Endothelial cell of umbilical vein (primary cell): ENCODE measurements at regions not wholly inside any gene's neighbourhood (a gene's known extent, or its start where the extent isn't known, plus 50 kb on each side); places are given as distances from the start of the nearest gene placed in this dataset.

Experiments
- BruUV-seq: library from RNA; stranded (reverse); fragments of 400-500 nt; replicated peaks from 2 replicates; lab custom pipeline; 2021; lab: Mats Ljungman, UMichigan
- CTCF ChIA-PET: fragments of 300-600, 350-600 bp; sonication (Branson Sonifier 250); formaldehyde crosslinking; loops from one replicate; lab custom pipeline; 2021; ENCODE audit warnings: antibody characterized with exemption, inconsistent platforms; lab: Charles Lee
- POLR2A ChIA-PET: fragments of 300-600, 350-600 bp; sonication (Branson Sonifier 250); formaldehyde crosslinking; loops from one replicate; lab custom pipeline; 2021; ENCODE audit warnings: antibody characterized with exemption, inconsistent platforms; lab: Charles Lee
- DNase-seq: peaks from one replicate; pipeline ENCODE4 v3.0.0-alpha.2; 2011; ENCODE audit warnings: low read depth, low spot score
- FAIRE-seq: peaks from 2 replicates; lab custom pipeline; 2011; peaks lifted over from hg19 to GRCh38; lab: Jason Lieb, UNC
- H2AFZ ChIP-seq: 2 replicates; pipeline ENCODE4 v1.6.0; 2012; ENCODE audit warnings: low read depth, low read length, control low read depth, inconsistent platforms
- H3K27ac ChIP-seq: 2 replicates; pipeline ENCODE4 v1.5.1; 2011; ENCODE audit warnings: low read depth, mild to moderate bottlenecking, control low read depth, low read length, moderate library complexity; ENCODE audit not compliant: insufficient read depth
- H3K27me3 ChIP-seq, 2 experiments: 2 replicates each; pipeline versions ENCODE4 v1.6.0 to v1.6.1; 2011; ENCODE audit warnings: low read length in 2 of 2, mixed read lengths in 1 of 2; ENCODE audit not compliant: control insufficient read depth in 2 of 2, insufficient read depth in 2 of 2
- H3K36me3 ChIP-seq, 2 experiments: 2 replicates in 1 of 2; 3 replicates in 1 of 2; pipeline ENCODE4 v1.5.1; 2011; ENCODE audit warnings: low read length in 2 of 2, mild to moderate bottlenecking in 1 of 2, moderate library complexity in 1 of 2; ENCODE audit not compliant: control insufficient read depth in 2 of 2, insufficient read depth in 2 of 2; ENCODE audit errors: extremely low read depth in 1 of 2
- H3K4me1 ChIP-seq: 3 replicates; pipeline ENCODE4 v1.5.1; 2011; ENCODE audit warnings: mild to moderate bottlenecking, low read length; ENCODE audit not compliant: control insufficient read depth, insufficient read depth; ENCODE audit errors: extremely low read depth
- H3K4me2 ChIP-seq: 2 replicates; pipeline ENCODE4 v1.6.1; 2011; ENCODE audit warnings: low read length, control low read depth, mixed read lengths; ENCODE audit not compliant: insufficient read depth
- H3K4me3 ChIP-seq, 3 experiments: fragments of 200-600 bp in 1 of 3; sonication (generic), shearing (Covaris generic) in 1 of 3; replicated peaks in 1 of 3; 2 replicates each; pipeline ENCODE4 v1.5.1; 2011 to 2016; ENCODE audit warnings: control low read depth in 3 of 3, low read length in 3 of 3, mild to moderate bottlenecking in 2 of 3, inconsistent platforms in 1 of 3, low read depth in 1 of 3, moderate library complexity in 1 of 3; ENCODE audit not compliant: insufficient read depth in 1 of 3
- H3K79me2 ChIP-seq: 2 replicates; pipeline ENCODE4 v1.6.0; 2012; ENCODE audit warnings: low read length, inconsistent platforms; ENCODE audit not compliant: control insufficient read depth, insufficient read depth
- H3K9ac ChIP-seq: replicated peaks from 2 replicates; pipeline ENCODE3; 2011; ENCODE audit warnings: low read length, control low read depth; ENCODE audit not compliant: insufficient read depth; ENCODE audit errors: extremely low read depth
- H3K9me1 ChIP-seq: replicated peaks from 3 replicates; pipeline ENCODE4 v1.6.0; 2011; ENCODE audit warnings: mild to moderate bottlenecking, low read length; ENCODE audit not compliant: control insufficient read depth, insufficient read depth; ENCODE audit errors: extremely low read depth
- H3K9me3 ChIP-seq: replicated peaks from 2 replicates; pipeline ENCODE4 v1.5.1; 2012; ENCODE audit warnings: low read length, inconsistent platforms; ENCODE audit not compliant: control insufficient read depth, insufficient read depth
- H4K20me1 ChIP-seq: replicated peaks from 2 replicates; pipeline ENCODE3; 2011; ENCODE audit warnings: mild to moderate bottlenecking, low read length; ENCODE audit not compliant: control insufficient read depth, insufficient read depth; ENCODE audit errors: extremely low read depth
- CTCF ChIP-seq, 2 donors: IDR thresholded peaks; 1 replicate in 1 of 2; 2 replicates in 1 of 2; pipeline ENCODE4 v1.5.1; 2011; ENCODE audit warnings: low read length in 2 of 2, mild to moderate bottlenecking in 2 of 2, moderate library complexity in 2 of 2, control low read depth in 1 of 2, inconsistent platforms in 1 of 2, low read depth in 1 of 2; ENCODE audit not compliant: insufficient read depth in 1 of 2; ENCODE audit errors: extremely low read depth in 1 of 2
- EZH2 ChIP-seq: IDR thresholded peaks from 2 replicates; pipeline ENCODE4 v1.6.1; 2012; ENCODE audit warnings: borderline replicate concordance, low read depth, mild to moderate bottlenecking, moderate library complexity, low read length, inconsistent platforms; ENCODE audit not compliant: severe bottlenecking
- FOS ChIP-seq: IDR thresholded peaks from 2 replicates; pipeline ENCODE4 v1.6.1; 2011; ENCODE audit warnings: mild to moderate bottlenecking, low read length, moderate library complexity, borderline replicate concordance; ENCODE audit not compliant: insufficient read depth
- GATA2 ChIP-seq: IDR thresholded peaks from 2 replicates; pipeline ENCODE4 v1.7.0; 2011; ENCODE audit warnings: low read depth, mild to moderate bottlenecking, moderate library complexity, mixed read lengths, low read length; ENCODE audit not compliant: insufficient read length, insufficient read depth
- JUN ChIP-seq: IDR thresholded peaks from 2 replicates; pipeline ENCODE4 v1.6.1; 2011; ENCODE audit warnings: borderline replicate concordance, low read depth; ENCODE audit not compliant: insufficient read length, insufficient read depth
- MAX ChIP-seq: IDR thresholded peaks from 2 replicates; pipeline ENCODE4 v1.6.1; 2011; ENCODE audit not compliant: insufficient read depth, insufficient read length
- MYC ChIP-seq: IDR thresholded peaks from one replicate; pipeline ENCODE4 v1.6.1; 2011; ENCODE audit warnings: mild to moderate bottlenecking, low read depth, low read length
- POLR2A ChIP-seq: IDR thresholded peaks from 2 replicates; pipeline ENCODE4 v1.6.1; 2012; ENCODE audit warnings: low read depth, mild to moderate bottlenecking, control low read depth, low read length
- POLR2AphosphoS5 ChIP-seq: IDR thresholded peaks from 2 replicates; pipeline ENCODE4 v1.6.1; 2012; ENCODE audit warnings: low read depth, mild to moderate bottlenecking, control low read depth, low read length, moderate library complexity; ENCODE audit not compliant: insufficient read depth
- dilution Hi-C: fragments of 300-500 bp; cut with MboI; formaldehyde crosslinking; loops from one replicate; pipeline ENCODE4 v1.15.0; 2019; ENCODE audit warnings: low sequenced_read_pairs; ENCODE audit not compliant: extremely low pct_ligation_motif_present
- intact Hi-C: fragments of 100-400 bp; cut with micrococcal nuclease; formaldehyde crosslinking; loops from one replicate; pipeline ENCODE4 v1.10.0; 2022

- dilution Hi-C loops: no loop called here
- POLR2A ChIA-PET: no interaction called here
- H3K9me1 ChIP-seq: no peaks in the 10 kb centered on the region
- CTCF ChIA-PET: no interaction called here
- no peaks in the 10 kb centered on the region for H3K79me2 ChIP-seq
- BruUV-seq: no TSS peak
- intact Hi-C loops: no loop called here
- no peak overlapping the region for H3K4me3 ChIP-seq
- no peaks in the 10 kb centered on the region for H4K20me1 ChIP-seq
- H3K36me3 ChIP-seq: no peaks in the 10 kb centered on the region
- H3K27me3 ChIP-seq: no peaks in the 10 kb centered on the region
- DNase-seq: no peak
- TF ChIP-seq JUN (no peak), POLR2AphosphoS5 (no peak), EZH2 (no peak), FOS (no peak), CTCF (IDR thresholded peaks at IDR 0.05; ENCODE audit: extremely low read depth in 1 of 2, insufficient read depth in 1 of 2, low read depth in 1 of 2, low read length in 2 of 2) (no peak), MYC (no peak), GATA2 (no peak), POLR2A (no peak), MAX (no peak)
- H3K4me2 ChIP-seq: no peak overlapping the region
- no peak overlapping the region for H2AFZ ChIP-seq
- no peak for FAIRE-seq
- H3K9ac ChIP-seq: no peak overlapping the region
- H3K27ac ChIP-seq: no peak overlapping the region
- H3K4me1 ChIP-seq: no peaks in the 10 kb centered on the region
- H3K9me3 ChIP-seq: no peaks in the 10 kb centered on the region
Measured at GRCh38 chr9:86644675-86645034, 290.4 kb upstream of the TUT7 start.
